Mesenchymal stem cell (in vitro differentiated cells and primary cell): ENCODE measurements at regions not wholly inside any gene's neighbourhood (a gene's known extent, or its start where the extent isn't known, plus 50 kb on each side); places are given as distances from the start of the nearest gene placed in this dataset.

Experiments used
- DNase-seq: peaks from one replicate; pipeline ENCODE4 v3.0.0-alpha.2; 2013
- H2AFZ ChIP-seq: one replicate; pipeline ENCODE4 v1.6.1; 2013; ENCODE audit warnings: low read depth, mild to moderate bottlenecking, control low read depth, inconsistent platforms, low read length, moderate library complexity
- H2AK5ac ChIP-seq: 2 replicates; pipeline ENCODE4 v1.6.1; 2013; ENCODE audit warnings: low read length, moderate library complexity, mild to moderate bottlenecking, inconsistent platforms; ENCODE audit not compliant: severe bottlenecking
- H2BK120ac ChIP-seq: one replicate; pipeline ENCODE4 v1.6.1; 2013; ENCODE audit warnings: low read depth, mild to moderate bottlenecking, inconsistent platforms, low read length, moderate library complexity
- H2BK12ac ChIP-seq, 2 experiments: one replicate each; pipeline ENCODE4 v1.6.1; 2013; ENCODE audit warnings: inconsistent platforms in 2 of 2, low read length in 2 of 2, mild to moderate bottlenecking in 2 of 2, moderate library complexity in 2 of 2, control low read depth in 1 of 2
- H2BK15ac ChIP-seq: one replicate; pipeline ENCODE4 v1.6.1; 2013; ENCODE audit warnings: mild to moderate bottlenecking, low read depth, inconsistent platforms; ENCODE audit not compliant: poor library complexity, severe bottlenecking
- H2BK5ac ChIP-seq: 2 replicates; pipeline ENCODE4 v1.6.1; 2013; ENCODE audit warnings: low read depth, mild to moderate bottlenecking, low read length, control low read depth, inconsistent platforms; ENCODE audit not compliant: poor library complexity, severe bottlenecking
- H3K14ac ChIP-seq, 2 experiments: one replicate each; pipeline ENCODE4 v1.6.1; 2013; ENCODE audit warnings: inconsistent platforms in 2 of 2, low read length in 2 of 2, control low read depth in 1 of 2, mild to moderate bottlenecking in 1 of 2, moderate library complexity in 1 of 2
- H3K18ac ChIP-seq, 2 experiments: one replicate each; pipeline ENCODE4 v1.6.1; 2013; ENCODE audit warnings: inconsistent platforms in 2 of 2, low read length in 2 of 2, control low read depth in 1 of 2, low read depth in 1 of 2, mild to moderate bottlenecking in 1 of 2
- H3K23ac ChIP-seq, 2 experiments: one replicate each; pipeline ENCODE4 v1.6.1; 2013; ENCODE audit warnings: inconsistent platforms in 2 of 2, low read length in 2 of 2, mild to moderate bottlenecking in 2 of 2, moderate library complexity in 2 of 2, control low read depth in 1 of 2
- H3K27ac ChIP-seq: 2 replicates; pipeline ENCODE4 v1.5.1; 2013; ENCODE audit warnings: mild to moderate bottlenecking, moderate library complexity, low read length, control low read depth, inconsistent platforms; ENCODE audit not compliant: poor library complexity, severe bottlenecking
- H3K27me3 ChIP-seq, 2 experiments: 2 replicates each; pipeline versions ENCODE4 v1.6.1 to v1.7.0; 2013; ENCODE audit warnings: low read length in 2 of 2, mild to moderate bottlenecking in 2 of 2, moderate library complexity in 2 of 2, control low read depth in 1 of 2, inconsistent platforms in 1 of 2; ENCODE audit not compliant: control insufficient read depth in 1 of 2, insufficient read depth in 1 of 2
- H3K36me3 ChIP-seq, 2 experiments: 2 replicates each; pipeline versions ENCODE4 v1.6.1 to v1.7.0; 2013; ENCODE audit warnings: low read length in 2 of 2, control low read depth in 1 of 2, inconsistent platforms in 1 of 2, low read depth in 1 of 2, mild to moderate bottlenecking in 1 of 2; ENCODE audit not compliant: insufficient read depth in 2 of 2, control insufficient read depth in 1 of 2
- H3K4ac ChIP-seq, 2 experiments: one replicate each; pipeline ENCODE4 v1.6.1; 2013; ENCODE audit warnings: inconsistent platforms in 2 of 2, low read length in 2 of 2, mild to moderate bottlenecking in 2 of 2, moderate library complexity in 2 of 2, control low read depth in 1 of 2, low read depth in 1 of 2
- H3K4me1 ChIP-seq: 2 replicates; pipeline ENCODE4 v1.6.1; 2013; ENCODE audit warnings: low read depth, low read length, control low read depth; ENCODE audit not compliant: control insufficient read depth, insufficient read depth
- H3K4me2 ChIP-seq: 2 replicates; pipeline ENCODE4 v1.6.1; 2013; ENCODE audit warnings: low read length, mild to moderate bottlenecking, inconsistent platforms; ENCODE audit not compliant: poor library complexity, severe bottlenecking
- H3K4me3 ChIP-seq, 2 experiments: 2 replicates each; pipeline versions ENCODE4 v1.5.1 to v1.7.0; 2013; ENCODE audit warnings: low read length in 2 of 2, mild to moderate bottlenecking in 2 of 2, control low read depth in 1 of 2, low read depth in 1 of 2; ENCODE audit not compliant: insufficient read depth in 1 of 2
- H3K79me1 ChIP-seq: replicated peaks from 2 replicates; pipeline ENCODE4 v1.6.1; 2013; ENCODE audit warnings: mild to moderate bottlenecking, control low read depth, low read length, inconsistent platforms; ENCODE audit not compliant: poor library complexity, severe bottlenecking
- H3K9ac ChIP-seq: 2 replicates; pipeline ENCODE4 v1.7.0; 2013; ENCODE audit warnings: mild to moderate bottlenecking, low read length, moderate library complexity
- H3K9me3 ChIP-seq: 2 replicates; pipeline ENCODE4 v1.7.0; 2013; ENCODE audit warnings: mild to moderate bottlenecking, low read length; ENCODE audit not compliant: control insufficient read depth
- H4K8ac ChIP-seq: one replicate; pipeline ENCODE4 v1.6.1; 2013; ENCODE audit warnings: inconsistent platforms, mild to moderate bottlenecking, low read length, moderate library complexity
- H4K91ac ChIP-seq: one replicate; pipeline ENCODE4 v1.6.1; 2013; ENCODE audit warnings: mild to moderate bottlenecking, low read length, inconsistent platforms
- WGBS: methylation state at CpG from one replicate; pipeline ENCODE4 v1.1.7; 2013; ENCODE audit warnings: mixed read lengths; 5-methylcytosine and 5-hydroxymethylcytosine counted together

- Histone ChIP-seq H3K9me3 (no peaks in the 10 kb centered on the region), H4K8ac (no peak overlapping the region), H3K27me3 (no peaks in the 10 kb centered on the region), H3K18ac (no peak overlapping the region), H3K4me1 (no peaks in the 10 kb centered on the region), H2BK120ac (no peak overlapping the region), H2BK15ac (no peak overlapping the region), H3K23ac (no peak overlapping the region), H2AFZ (no peak overlapping the region), H3K4me2 (no peak overlapping the region), H3K79me1 (no peaks in the 10 kb centered on the region), H2AK5ac (no peak overlapping the region), H3K4ac (no peak overlapping the region), H3K27ac (no peak overlapping the region), H3K4me3 (no peak overlapping the region), H2BK12ac (no peak overlapping the region), H3K9ac (no peak overlapping the region), H4K91ac (no peak overlapping the region), H2BK5ac (no peak overlapping the region), H3K14ac (no peak overlapping the region), H3K36me3 (no peaks in the 10 kb centered on the region)
- no peak for DNase-seq
Measured at GRCh38 chr10:36516281-36516680, 609.1 kb upstream of the ANKRD30A start.

DNA sequence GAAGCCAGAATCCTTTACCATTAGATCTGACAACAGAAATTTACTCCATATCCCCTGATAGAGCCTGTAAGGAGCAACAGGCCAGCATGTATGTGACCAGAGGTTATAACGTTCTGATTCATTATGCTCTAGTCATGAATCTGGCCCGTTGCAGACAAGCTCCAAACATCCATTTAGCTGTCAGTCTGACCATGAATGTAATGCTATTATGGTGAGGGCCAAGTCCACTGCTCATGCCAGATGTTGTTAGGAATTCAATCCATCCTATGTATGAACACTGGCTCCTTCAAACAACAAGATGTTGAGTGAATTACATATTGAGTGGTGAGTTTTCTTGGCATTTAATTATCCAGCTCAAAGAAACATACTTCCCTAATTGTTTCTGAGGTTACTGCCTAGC, 610.1 kb upstream of the ANKRD30A start:
- no peak overlapping the region for H2BK12ac ChIP-seq
- no peak overlapping the region for H3K9ac ChIP-seq
- no peak overlapping the region for H3K18ac ChIP-seq
- no peak overlapping the region for H2BK120ac ChIP-seq
- H3K27ac ChIP-seq, result no peak overlapping the region
- H3K4ac ChIP-seq, result no peak overlapping the region
- H2BK15ac ChIP-seq, result no peak overlapping the region
- 0% methylated on average over 2 of the region's 2 CpGs for WGBS
- H3K27me3 ChIP-seq, result no peaks in the 10 kb centered on the region
- H4K8ac ChIP-seq, result no peak overlapping the region
- DNase-seq, result peak; percentile 17
- H3K9me3 ChIP-seq, result no peaks in the 10 kb centered on the region
- H3K4me1 ChIP-seq, result no peaks in the 10 kb centered on the region
- no peaks in the 10 kb centered on the region for H3K36me3 ChIP-seq
- no peak overlapping the region for H2AK5ac ChIP-seq
- no peak overlapping the region for H2BK5ac ChIP-seq
- H3K4me2 ChIP-seq, result no peak overlapping the region
- H3K79me1 ChIP-seq, result no peaks in the 10 kb centered on the region
- H4K91ac ChIP-seq, result no peak overlapping the region
- H2AFZ ChIP-seq, result no peak overlapping the region
- H3K14ac ChIP-seq, result no peak overlapping the region
- no peak overlapping the region for H3K23ac ChIP-seq
- H3K4me3 ChIP-seq, result no peak overlapping the region

GRCh38 chr10:36507715-36508114, 617.7 kb upstream of the ANKRD30A start:
- Histone ChIP-seq H2AK5ac (no peak overlapping the region), H3K23ac (no peak overlapping the region), H4K91ac (no peak overlapping the region), H3K4me1 (no peaks in the 10 kb centered on the region), H3K4me2 (no peak overlapping the region), H3K79me1 (no peaks in the 10 kb centered on the region), H2BK5ac (no peak overlapping the region), H3K4ac (no peak overlapping the region), H3K27me3 (no peaks in the 10 kb centered on the region), H3K27ac (no peak overlapping the region), H3K18ac (no peak overlapping the region), H2BK15ac (no peak overlapping the region), H4K8ac (no peak overlapping the region), H2BK12ac (no peak overlapping the region), H3K9me3 (no peaks in the 10 kb centered on the region), H2AFZ (no peak overlapping the region), H3K9ac (no peak overlapping the region), H2BK120ac (no peak overlapping the region), H3K36me3 (no peaks in the 10 kb centered on the region), H3K14ac (no peak overlapping the region), H3K4me3 (no peak overlapping the region)
- WGBS, result 63% methylated on average over 3 of the region's 3 CpGs
- DNase-seq, result no peak

- H2AK5ac ChIP-seq, result no peak overlapping the region
- H2BK12ac ChIP-seq, result no peak overlapping the region
- H3K27me3 ChIP-seq, result no peaks in the 10 kb centered on the region
- H3K9ac ChIP-seq, result peak overlapping the region; percentile 12
- H2BK120ac ChIP-seq, result no peak overlapping the region
- H3K4me1 ChIP-seq, result no peaks in the 10 kb centered on the region
- H3K9me3 ChIP-seq, result no peaks in the 10 kb centered on the region
- H3K79me1 ChIP-seq, result no peaks in the 10 kb centered on the region
- no peak overlapping the region for H3K27ac ChIP-seq
- no peak overlapping the region for H2BK15ac ChIP-seq
- 88% methylated on average over 2 of the region's 5 CpGs for WGBS
- H3K23ac ChIP-seq, result no peak overlapping the region
- H4K8ac ChIP-seq, result no peak overlapping the region
- no peak overlapping the region for H3K4me2 ChIP-seq
- H3K14ac ChIP-seq, result no peak overlapping the region
- DNase-seq, result no peak
- H3K4me3 ChIP-seq, result no peak overlapping the region
- H2AFZ ChIP-seq, result no peak overlapping the region
- no peak overlapping the region for H4K91ac ChIP-seq
- H3K36me3 ChIP-seq, result no peaks in the 10 kb centered on the region
- no peak overlapping the region for H2BK5ac ChIP-seq
- H3K4ac ChIP-seq, result peak overlapping the region in 1 of 2 experiments; percentile 24
- peak overlapping the region in 1 of 2 experiments; percentile 8 for H3K18ac ChIP-seq
Measured at GRCh38 chr10:36506697-36507496, 618.5 kb upstream of the ANKRD30A start.
